Panc1 (cell line): ENCODE measurements at regions not wholly inside any gene's neighbourhood (a gene's known extent, or its start where the extent isn't known, plus 50 kb on each side); places are given as distances from the start of the nearest gene placed in this dataset.

Experiments used
- POLR2AphosphoS5 ChIP-seq: IDR thresholded peaks from 2 replicates; pipeline ENCODE4 v1.6.1; 2012; ENCODE audit warnings: mild to moderate bottlenecking, low read depth, low read length, moderate library complexity
- TF ChIP-seq, protein P1 (sequence below): fragments of 450-650 bp; IDR thresholded peaks from 2 replicates; pipeline ENCODE4 v1.5.1; 2017; ENCODE audit warnings: mild to moderate bottlenecking
- TF ChIP-seq, protein P2 (sequence below), 2 experiments: IDR thresholded peaks; 2 replicates each; pipeline ENCODE4 v1.6.1; 2011 to 2012; ENCODE audit warnings: low read depth in 2 of 2, control low read depth in 1 of 2, low read length in 1 of 2, mild to moderate bottlenecking in 1 of 2, moderate library complexity in 1 of 2; ENCODE audit not compliant: insufficient read depth in 1 of 2

DNA sequence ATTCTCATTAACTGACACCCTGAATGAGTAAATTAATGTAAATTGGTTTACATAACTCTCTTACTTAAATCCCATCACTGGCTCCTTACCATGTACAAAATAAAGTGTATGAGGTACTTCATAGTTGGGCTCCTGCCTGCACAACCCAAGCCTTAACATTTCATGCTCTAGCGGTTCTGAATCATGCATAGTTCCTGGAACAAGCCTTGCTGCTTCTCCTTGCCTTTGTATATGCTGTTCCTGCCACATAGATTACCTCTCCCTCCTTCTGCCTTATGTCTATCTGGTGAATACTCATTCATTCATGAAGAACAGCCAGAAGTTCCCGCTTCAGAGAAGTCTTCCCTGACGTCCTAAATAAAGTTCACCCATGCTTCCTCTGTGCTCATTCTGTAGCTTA lies 594.7 kb downstream of the SMARCA1 start:
- TF ChIP-seq, protein P1, sequence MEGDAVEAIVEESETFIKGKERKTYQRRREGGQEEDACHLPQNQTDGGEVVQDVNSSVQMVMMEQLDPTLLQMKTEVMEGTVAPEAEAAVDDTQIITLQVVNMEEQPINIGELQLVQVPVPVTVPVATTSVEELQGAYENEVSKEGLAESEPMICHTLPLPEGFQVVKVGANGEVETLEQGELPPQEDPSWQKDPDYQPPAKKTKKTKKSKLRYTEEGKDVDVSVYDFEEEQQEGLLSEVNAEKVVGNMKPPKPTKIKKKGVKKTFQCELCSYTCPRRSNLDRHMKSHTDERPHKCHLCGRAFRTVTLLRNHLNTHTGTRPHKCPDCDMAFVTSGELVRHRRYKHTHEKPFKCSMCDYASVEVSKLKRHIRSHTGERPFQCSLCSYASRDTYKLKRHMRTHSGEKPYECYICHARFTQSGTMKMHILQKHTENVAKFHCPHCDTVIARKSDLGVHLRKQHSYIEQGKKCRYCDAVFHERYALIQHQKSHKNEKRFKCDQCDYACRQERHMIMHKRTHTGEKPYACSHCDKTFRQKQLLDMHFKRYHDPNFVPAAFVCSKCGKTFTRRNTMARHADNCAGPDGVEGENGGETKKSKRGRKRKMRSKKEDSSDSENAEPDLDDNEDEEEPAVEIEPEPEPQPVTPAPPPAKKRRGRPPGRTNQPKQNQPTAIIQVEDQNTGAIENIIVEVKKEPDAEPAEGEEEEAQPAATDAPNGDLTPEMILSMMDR, result no peak
- TF ChIP-seq, protein P2, sequence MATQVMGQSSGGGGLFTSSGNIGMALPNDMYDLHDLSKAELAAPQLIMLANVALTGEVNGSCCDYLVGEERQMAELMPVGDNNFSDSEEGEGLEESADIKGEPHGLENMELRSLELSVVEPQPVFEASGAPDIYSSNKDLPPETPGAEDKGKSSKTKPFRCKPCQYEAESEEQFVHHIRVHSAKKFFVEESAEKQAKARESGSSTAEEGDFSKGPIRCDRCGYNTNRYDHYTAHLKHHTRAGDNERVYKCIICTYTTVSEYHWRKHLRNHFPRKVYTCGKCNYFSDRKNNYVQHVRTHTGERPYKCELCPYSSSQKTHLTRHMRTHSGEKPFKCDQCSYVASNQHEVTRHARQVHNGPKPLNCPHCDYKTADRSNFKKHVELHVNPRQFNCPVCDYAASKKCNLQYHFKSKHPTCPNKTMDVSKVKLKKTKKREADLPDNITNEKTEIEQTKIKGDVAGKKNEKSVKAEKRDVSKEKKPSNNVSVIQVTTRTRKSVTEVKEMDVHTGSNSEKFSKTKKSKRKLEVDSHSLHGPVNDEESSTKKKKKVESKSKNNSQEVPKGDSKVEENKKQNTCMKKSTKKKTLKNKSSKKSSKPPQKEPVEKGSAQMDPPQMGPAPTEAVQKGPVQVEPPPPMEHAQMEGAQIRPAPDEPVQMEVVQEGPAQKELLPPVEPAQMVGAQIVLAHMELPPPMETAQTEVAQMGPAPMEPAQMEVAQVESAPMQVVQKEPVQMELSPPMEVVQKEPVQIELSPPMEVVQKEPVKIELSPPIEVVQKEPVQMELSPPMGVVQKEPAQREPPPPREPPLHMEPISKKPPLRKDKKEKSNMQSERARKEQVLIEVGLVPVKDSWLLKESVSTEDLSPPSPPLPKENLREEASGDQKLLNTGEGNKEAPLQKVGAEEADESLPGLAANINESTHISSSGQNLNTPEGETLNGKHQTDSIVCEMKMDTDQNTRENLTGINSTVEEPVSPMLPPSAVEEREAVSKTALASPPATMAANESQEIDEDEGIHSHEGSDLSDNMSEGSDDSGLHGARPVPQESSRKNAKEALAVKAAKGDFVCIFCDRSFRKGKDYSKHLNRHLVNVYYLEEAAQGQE (IDR thresholded peaks at IDR 0.05; ENCODE audit: insufficient read depth in 1 of 2, low read depth in 2 of 2, low read length in 1 of 2), result no peak
- no peak for TF ChIP-seq POLR2AphosphoS5
